CD4-positive, alpha-beta T cell treated with Interleukin-10 for 1 hour (primary cell): ENCODE measurements at regions not wholly inside any gene's neighbourhood (a gene's known extent, or its start where the extent isn't known, plus 50 kb on each side); places are given as distances from the start of the nearest gene placed in this dataset.
A peak's percentile ranks its signal among the peaks of the same experiment; 100 is the strongest.

ENCODE experiments used
- DNase-seq: peaks from one replicate; pipeline ENCODE4 v3.0.0-alpha.2; 2020

- DNase-seq, result no peak
Observed at GRCh38 chr10:110375121-110375520, 70.4 kb upstream of the SMNDC1 start.

- no peak for DNase-seq
Observed at GRCh38 chr10:110376021-110376766, 71.5 kb upstream of the SMNDC1 start.

- DNase-seq, result no peak
Observed at GRCh38 chr10:110376767-110377160, 72.0 kb upstream of the SMNDC1 start.

GRCh38 chr10:110378006-110378405 lies 73.3 kb upstream of the SMNDC1 start:
- DNase-seq, result no peak

GRCh38 chr10:110378533-110379108 lies 73.9 kb upstream of the SMNDC1 start:
- DNase-seq, result no peak

GRCh38 chr10:110379831-110380230 lies 75.1 kb upstream of the SMNDC1 start:
- DNase-seq, result no peak

- DNase-seq, result no peak
Observed at GRCh38 chr10:110380293-110380692, 75.6 kb upstream of the SMNDC1 start.

- DNase-seq, result no peak
Observed at GRCh38 chr10:110382695-110383094, 78.0 kb upstream of the SMNDC1 start.

GRCh38 chr10:110387617-110387982 lies 82.9 kb upstream of the SMNDC1 start:
- DNase-seq, result no peak

- peak; percentile 18 for DNase-seq
Observed at GRCh38 chr10:110387983-110388686, 83.4 kb upstream of the SMNDC1 start.

- no peak for DNase-seq
Observed at GRCh38 chr10:110388687-110389052, 84.0 kb upstream of the SMNDC1 start.

- no peak for DNase-seq
Observed at GRCh38 chr10:110389255-110389654, 84.5 kb upstream of the SMNDC1 start.

- DNase-seq, result no peak
Observed at GRCh38 chr10:110391541-110391940, 86.8 kb upstream of the SMNDC1 start.

GRCh38 chr10:110392121-110392520 lies 87.4 kb upstream of the SMNDC1 start:
- DNase-seq, result no peak

GRCh38 chr10:110392868-110393740 lies 88.4 kb upstream of the SMNDC1 start:
- no peak for DNase-seq

- DNase-seq, result no peak
Observed at GRCh38 chr10:110393866-110394265, 89.1 kb upstream of the SMNDC1 start.

GRCh38 chr10:110394296-110394695 lies 89.6 kb upstream of the SMNDC1 start:
- no peak for DNase-seq

- no peak for DNase-seq
Observed at GRCh38 chr10:110394898-110395297, 90.2 kb upstream of the SMNDC1 start.

- DNase-seq, result peak; percentile 41
Observed at GRCh38 chr10:110395350-110396283, 90.9 kb upstream of the SMNDC1 start.

GRCh38 chr10:110396284-110396651 lies 91.5 kb upstream of the SMNDC1 start:
- no peak for DNase-seq

- DNase-seq, result no peak
Observed at GRCh38 chr10:110397856-110398255, 93.1 kb upstream of the SMNDC1 start.

- no peak for DNase-seq
Observed at GRCh38 chr10:110398419-110399105, 93.8 kb upstream of the SMNDC1 start.
